ENCODE measurements at regions not wholly inside any gene's neighbourhood (a gene's known extent, or its start where the extent isn't known, plus 50 kb on each side); places are given as distances from the start of the nearest gene placed in this dataset.
A peak's percentile ranks its signal among the peaks of the same experiment; 100 is the strongest.

GRCh38 chr16:88315543-88316105 lies 67.1 kb upstream of the ZNF469 start:
- H3K9me1 ChIP-seq (replicated peaks; ENCODE audit: control insufficient read depth, extremely low read depth, insufficient read depth, low read length), result no peaks in the 10 kb centered on the region
- H3K79me2 ChIP-seq (ENCODE audit: control insufficient read depth, insufficient read depth, low read length), result no peaks in the 10 kb centered on the region
- intact Hi-C loops (cut with micrococcal nuclease) (loop anchor here (1.0 kb wide), 1 partner anchor 17 kb away; no protein-coding TSS in a partner anchor), dilution Hi-C loops (cut with MboI; ENCODE audit: extremely low pct_ligation_motif_present, low sequenced_read_pairs) (no loop called here)
- ChIA-PET CTCF (interaction anchor here (1.1 to 1.4 kb wide), 4 partner anchors 9 to 243 kb away, joined by 3 to 5 read pairs (median 4); no protein-coding TSS in a partner anchor), POLR2A (no interaction called here)
- BruUV-seq (replicated peaks), result no TSS peak
- no peak overlapping the region for H3K4me3 ChIP-seq (replicated peaks in 1 of 3; ENCODE audit: insufficient read depth in 1 of 3, low read depth in 1 of 3, low read length in 3 of 3)
- peak overlapping the region; percentile 57 for H3K27ac ChIP-seq (ENCODE audit: insufficient read depth, low read depth, low read length)
- H3K4me1 ChIP-seq (ENCODE audit: control insufficient read depth, extremely low read depth, insufficient read depth, low read length), result peaks cover 24% of the 10 kb centered on the region
- DNase-seq (ENCODE audit: low read depth, low spot score) (peak; percentile 82), FAIRE-seq (peak; percentile 98)
- peak overlapping the region; percentile 65 for H2AFZ ChIP-seq (ENCODE audit: low read depth, low read length)
- no peaks in the 10 kb centered on the region for H4K20me1 ChIP-seq (replicated peaks; ENCODE audit: control insufficient read depth, extremely low read depth, insufficient read depth, low read length)
- H3K9me3 ChIP-seq (replicated peaks; ENCODE audit: control insufficient read depth, insufficient read depth, low read length), result no peaks in the 10 kb centered on the region
- no peaks in the 10 kb centered on the region for H3K36me3 ChIP-seq (ENCODE audit: control insufficient read depth in 2 of 2, extremely low read depth in 1 of 2, insufficient read depth in 2 of 2, low read length in 2 of 2)
- H3K9ac ChIP-seq (replicated peaks; ENCODE audit: extremely low read depth, insufficient read depth, low read length), result peak overlapping the region; percentile 56
- no peak for TF ChIP-seq GATA2 (IDR thresholded peaks at IDR 0.05; ENCODE audit: insufficient read depth, insufficient read length, low read depth, low read length)
- peak; percentile 15 for TF ChIP-seq MYC (IDR thresholded peaks at IDR 0.05; ENCODE audit: low read depth, low read length)
- peak; percentile 95 for TF ChIP-seq FOS (IDR thresholded peaks at IDR 0.05; ENCODE audit: borderline replicate concordance, insufficient read depth, low read length)
- peak; percentile 49 for TF ChIP-seq JUN (IDR thresholded peaks at IDR 0.05; ENCODE audit: borderline replicate concordance, insufficient read depth, insufficient read length, low read depth)
- TF ChIP-seq, protein P1, sequence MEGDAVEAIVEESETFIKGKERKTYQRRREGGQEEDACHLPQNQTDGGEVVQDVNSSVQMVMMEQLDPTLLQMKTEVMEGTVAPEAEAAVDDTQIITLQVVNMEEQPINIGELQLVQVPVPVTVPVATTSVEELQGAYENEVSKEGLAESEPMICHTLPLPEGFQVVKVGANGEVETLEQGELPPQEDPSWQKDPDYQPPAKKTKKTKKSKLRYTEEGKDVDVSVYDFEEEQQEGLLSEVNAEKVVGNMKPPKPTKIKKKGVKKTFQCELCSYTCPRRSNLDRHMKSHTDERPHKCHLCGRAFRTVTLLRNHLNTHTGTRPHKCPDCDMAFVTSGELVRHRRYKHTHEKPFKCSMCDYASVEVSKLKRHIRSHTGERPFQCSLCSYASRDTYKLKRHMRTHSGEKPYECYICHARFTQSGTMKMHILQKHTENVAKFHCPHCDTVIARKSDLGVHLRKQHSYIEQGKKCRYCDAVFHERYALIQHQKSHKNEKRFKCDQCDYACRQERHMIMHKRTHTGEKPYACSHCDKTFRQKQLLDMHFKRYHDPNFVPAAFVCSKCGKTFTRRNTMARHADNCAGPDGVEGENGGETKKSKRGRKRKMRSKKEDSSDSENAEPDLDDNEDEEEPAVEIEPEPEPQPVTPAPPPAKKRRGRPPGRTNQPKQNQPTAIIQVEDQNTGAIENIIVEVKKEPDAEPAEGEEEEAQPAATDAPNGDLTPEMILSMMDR (IDR thresholded peaks at IDR 0.05; ENCODE audit: extremely low read depth in 1 of 2, insufficient read depth in 1 of 2, low read depth in 1 of 2, low read length in 2 of 2), result no peak
- TF ChIP-seq POLR2A (IDR thresholded peaks at IDR 0.05; ENCODE audit: low read depth, low read length), result no peak
- TF ChIP-seq POLR2AphosphoS5 (IDR thresholded peaks at IDR 0.05; ENCODE audit: insufficient read depth, low read depth, low read length), result peak; percentile 98
- TF ChIP-seq, protein P2, sequence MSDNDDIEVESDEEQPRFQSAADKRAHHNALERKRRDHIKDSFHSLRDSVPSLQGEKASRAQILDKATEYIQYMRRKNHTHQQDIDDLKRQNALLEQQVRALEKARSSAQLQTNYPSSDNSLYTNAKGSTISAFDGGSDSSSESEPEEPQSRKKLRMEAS (IDR thresholded peaks at IDR 0.05; ENCODE audit: insufficient read depth, insufficient read length), result no peak
- H3K27me3 ChIP-seq (ENCODE audit: control insufficient read depth in 2 of 2, insufficient read depth in 2 of 2, low read length in 2 of 2), result no peaks in the 10 kb centered on the region
- H3K4me2 ChIP-seq (ENCODE audit: insufficient read depth, low read length), result peak overlapping the region; percentile 46
